Caco-2 (cell line): ENCODE measurements at regions not wholly inside any gene's neighbourhood (a gene's known extent, or its start where the extent isn't known, plus 50 kb on each side); places are given as distances from the start of the nearest gene placed in this dataset.

Experiments
- BruUV-seq: library from RNA; stranded (reverse); fragments of 400-500 nt; replicated peaks from 2 replicates; lab custom pipeline; 2021; lab: Mats Ljungman, UMichigan
- CTCF ChIA-PET: fragments of 300-600 bp; sonication (Branson Sonifier 250); formaldehyde crosslinking; loops from one replicate; lab custom pipeline; 2022; ENCODE audit warnings: antibody characterized with exemption; lab: Charles Lee
- POLR2A ChIA-PET: fragments of 300-600 bp; sonication (Branson Sonifier 250); formaldehyde crosslinking; loops from one replicate; lab custom pipeline; 2022; ENCODE audit warnings: antibody characterized with exemption; lab: Charles Lee
- DNase-seq, 2 experiments: peaks; one replicate each; pipeline versions ENCODE4 v3.0.0 to v3.0.0-alpha.2; 2020 to 2022
- H3K27me3 ChIP-seq: replicated peaks from 2 replicates; pipeline ENCODE4 v1.6.0; 2011; ENCODE audit warnings: low read length; ENCODE audit not compliant: control insufficient read depth, insufficient read depth
- H3K36me3 ChIP-seq: 2 replicates; pipeline ENCODE4 v1.5.1; 2011; ENCODE audit warnings: low read length; ENCODE audit not compliant: control insufficient read depth, insufficient read depth
- H3K4me1 ChIP-seq: fragments of 250-450 bp; sonication (Bioruptor Pico); 2 replicates; pipeline ENCODE4 v1.5.1; 2020; ENCODE audit warnings: mild to moderate bottlenecking
- H3K4me3 ChIP-seq: 2 replicates; pipeline ENCODE4 v1.5.1; 2011; ENCODE audit warnings: low read depth, mild to moderate bottlenecking, control low read depth, low read length
- H3K9me3 ChIP-seq: fragments of 250-450 bp; sonication (Bioruptor Pico); 2 replicates; pipeline ENCODE4 v1.5.1; 2020; ENCODE audit warnings: mild to moderate bottlenecking, moderate library complexity
- H3K27ac Mint-ChIP-seq: one replicate; pipeline ENCODE4 v1.8.0; 2022; ENCODE audit warnings: mixed read lengths; ENCODE audit not compliant: unreplicated experiment
- H3K27me3 Mint-ChIP-seq: one replicate; pipeline ENCODE4 v1.8.0; 2022; ENCODE audit warnings: mixed read lengths; ENCODE audit not compliant: insufficient read depth, unreplicated experiment
- H3K36me3 Mint-ChIP-seq: one replicate; pipeline ENCODE4 v1.8.0; 2022; ENCODE audit warnings: mild to moderate bottlenecking, mixed read lengths; ENCODE audit not compliant: insufficient read depth, unreplicated experiment
- H3K4me1 Mint-ChIP-seq: one replicate; pipeline ENCODE4 v1.8.0; 2022; ENCODE audit warnings: low read depth, mixed read lengths; ENCODE audit not compliant: unreplicated experiment
- H3K4me3 Mint-ChIP-seq: one replicate; pipeline ENCODE4 v1.8.0; 2022; ENCODE audit warnings: mild to moderate bottlenecking, moderate library complexity, mixed read lengths; ENCODE audit not compliant: unreplicated experiment
- H3K9me3 Mint-ChIP-seq: one replicate; pipeline ENCODE4 v1.8.0; 2022; ENCODE audit warnings: mixed read lengths; ENCODE audit not compliant: unreplicated experiment
- CTCF ChIP-seq, 2 experiments: fragments of 200-600 bp in 1 of 2; IDR thresholded peaks; 1 replicate in 1 of 2; 2 replicates in 1 of 2; pipeline versions ENCODE4 v1.5.1 to v1.8.0; 2011 to 2022; ENCODE audit warnings: antibody characterized with exemption in 1 of 2, control low read depth in 1 of 2, inconsistent platforms in 1 of 2, low read depth in 1 of 2, low read length in 1 of 2, mild to moderate bottlenecking in 1 of 2, moderate library complexity in 1 of 2; ENCODE audit not compliant: insufficient read depth in 1 of 2, severe bottlenecking in 1 of 2, unreplicated experiment in 1 of 2
- intact Hi-C: fragments of 100-400 bp; cut with micrococcal nuclease; formaldehyde crosslinking; loops from one replicate; pipeline ENCODE4 v1.10.0; 2022; ENCODE audit not compliant: unreplicated experiment

DNA sequence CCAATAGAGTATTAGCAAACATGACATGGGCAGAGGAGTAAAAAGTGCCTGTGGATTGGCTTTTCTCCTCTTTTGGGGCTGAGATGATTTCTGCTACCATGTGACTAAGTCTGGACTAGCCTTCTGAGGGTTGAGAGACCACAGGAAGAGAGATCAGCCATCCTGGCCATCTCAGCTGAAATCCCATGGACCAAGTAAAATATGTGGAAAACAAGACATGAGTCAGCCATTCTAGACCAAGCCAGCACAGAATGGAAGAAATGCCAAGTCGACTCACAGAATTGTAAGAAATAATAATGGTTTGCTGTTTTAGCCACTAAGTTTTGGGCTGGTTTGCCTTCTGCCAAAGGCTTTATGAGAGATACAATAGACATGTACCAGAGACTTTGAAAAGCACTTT is 377.8 kb downstream of the CHSY3 start:
- Mint-ChIP-seq H3K4me1 (no peaks in the 10 kb centered on the region), H3K27me3 (no peaks in the 10 kb centered on the region), H3K36me3 (no peaks in the 10 kb centered on the region), H3K4me3 (no peak overlapping the region), H3K27ac (no peak overlapping the region), H3K9me3 (no peaks in the 10 kb centered on the region)
- Histone ChIP-seq H3K27me3 (no peaks in the 10 kb centered on the region), H3K9me3 (no peaks in the 10 kb centered on the region), H3K4me3 (no peak overlapping the region), H3K4me1 (no peaks in the 10 kb centered on the region), H3K36me3 (no peaks in the 10 kb centered on the region)
- BruUV-seq: no TSS peak
- TF ChIP-seq CTCF (IDR thresholded peaks at IDR 0.05; ENCODE audit: insufficient read depth in 1 of 2, low read depth in 1 of 2, low read length in 1 of 2, severe bottlenecking in 1 of 2, unreplicated experiment in 1 of 2): no peak
- POLR2A ChIA-PET: no interaction called here
- intact Hi-C loops: no loop called here
- CTCF ChIA-PET: no interaction called here
- DNase-seq: no peak

- Histone ChIP-seq H3K9me3 (no peaks in the 10 kb centered on the region), H3K27me3 (no peaks in the 10 kb centered on the region), H3K4me1 (no peaks in the 10 kb centered on the region), H3K36me3 (no peaks in the 10 kb centered on the region), H3K4me3 (no peak overlapping the region)
- H3K27ac Mint-ChIP-seq: no peak overlapping the region
- CTCF ChIA-PET: no interaction called here
- DNase-seq: no peak
- no peaks in the 10 kb centered on the region for H3K27me3 Mint-ChIP-seq
- H3K9me3 Mint-ChIP-seq: no peaks in the 10 kb centered on the region
- H3K36me3 Mint-ChIP-seq: no peaks in the 10 kb centered on the region
- intact Hi-C loops: no loop called here
- POLR2A ChIA-PET: no interaction called here
- no peak overlapping the region for H3K4me3 Mint-ChIP-seq
- no TSS peak for BruUV-seq
- H3K4me1 Mint-ChIP-seq: no peaks in the 10 kb centered on the region
- no peak for TF ChIP-seq CTCF (IDR thresholded peaks at IDR 0.05; ENCODE audit: insufficient read depth in 1 of 2, low read depth in 1 of 2, low read length in 1 of 2, severe bottlenecking in 1 of 2, unreplicated experiment in 1 of 2)
Measured at GRCh38 chr5:130280528-130281217, 376.4 kb downstream of the CHSY3 start.

DNA sequence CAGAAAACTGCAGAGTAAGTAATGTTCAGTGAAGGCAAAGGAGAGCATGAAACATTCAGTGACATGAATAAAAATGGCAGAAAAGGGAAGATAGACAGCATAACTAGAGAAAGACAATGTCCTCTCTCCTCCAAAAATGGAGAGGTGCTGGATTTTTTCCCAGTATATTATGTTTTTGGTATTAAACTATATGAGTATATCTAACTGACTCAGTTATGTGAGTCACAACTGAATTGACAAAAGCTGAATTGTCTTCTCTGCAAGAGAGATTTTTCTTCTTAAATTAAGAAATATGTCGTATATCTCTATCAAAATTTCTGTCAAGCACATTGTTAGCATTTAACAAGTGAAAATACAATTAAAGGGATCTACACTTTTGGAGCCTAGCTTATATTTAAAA is 375.1 kb downstream of the CHSY3 start:
- Histone ChIP-seq H3K9me3 (no peaks in the 10 kb centered on the region), H3K4me3 (no peak overlapping the region), H3K4me1 (no peaks in the 10 kb centered on the region), H3K36me3 (no peaks in the 10 kb centered on the region), H3K27me3 (no peaks in the 10 kb centered on the region)
- TF ChIP-seq CTCF (IDR thresholded peaks at IDR 0.05; ENCODE audit: insufficient read depth in 1 of 2, low read depth in 1 of 2, low read length in 1 of 2, severe bottlenecking in 1 of 2, unreplicated experiment in 1 of 2): no peak
- no peaks in the 10 kb centered on the region for H3K27me3 Mint-ChIP-seq
- ChIA-PET POLR2A (no interaction called here), CTCF (no interaction called here)
- H3K36me3 Mint-ChIP-seq: no peaks in the 10 kb centered on the region
- intact Hi-C loops: no loop called here
- no peak for DNase-seq
- no peaks in the 10 kb centered on the region for H3K4me1 Mint-ChIP-seq
- no peak overlapping the region for H3K27ac Mint-ChIP-seq
- no peaks in the 10 kb centered on the region for H3K9me3 Mint-ChIP-seq
- BruUV-seq: no TSS peak
- H3K4me3 Mint-ChIP-seq: no peak overlapping the region
